ENCODE measurements at regions not wholly inside any gene's neighbourhood (a gene's known extent, or its start where the extent isn't known, plus 50 kb on each side); places are given as distances from the start of the nearest gene placed in this dataset.

DNA sequence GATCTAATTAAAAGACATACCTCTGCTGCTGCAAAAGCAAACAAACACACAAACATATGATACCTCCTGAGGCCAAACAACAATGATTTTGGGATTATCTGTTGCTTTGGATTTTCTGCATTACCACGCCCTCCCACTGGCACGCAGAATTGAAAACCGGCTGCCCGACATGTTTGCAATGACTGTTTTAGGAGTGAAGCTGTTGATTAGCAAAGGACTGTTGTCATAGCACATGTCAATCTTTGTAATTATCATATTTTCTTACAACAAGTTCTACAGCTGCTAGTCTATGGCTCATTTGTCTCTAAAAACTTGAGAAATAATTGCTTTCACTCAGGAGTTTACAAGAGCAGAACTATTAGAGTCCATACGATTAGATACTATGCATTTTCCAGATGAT, 94.4 kb upstream of the MEIS1 start:
- Histone ChIP-seq H3K4me3 (no peak overlapping the region), H3K27me3 (no peaks in the 10 kb centered on the region), H3K36me3 (no peaks in the 10 kb centered on the region), H3K9me3 (peaks cover 0 to 6% (median 0%) of the 10 kb centered on the region in 3 donors), H3K27ac (no peak overlapping the region), H3K4me1 (no peaks in the 10 kb centered on the region)
- TF ChIP-seq POLR2AphosphoS5 (IDR thresholded peaks at IDR 0.05): no peak
- no peak for TF ChIP-seq POLR2A (IDR thresholded peaks at IDR 0.05)
- no peak for TF ChIP-seq EP300 (IDR thresholded peaks at IDR 0.05)
- TF ChIP-seq CTCF (IDR thresholded peaks at IDR 0.05): no peak
- no peak for ATAC-seq
- WGBS, 2 donors (ENCODE audit: low coverage in 1 of 2): 82 to 94% methylated on average over 5 of the region's 5 CpGs

- WGBS, 2 donors (ENCODE audit: low coverage in 1 of 2): 74 to 83% methylated on average over 8 to 10 of the region's 10 CpGs
- Histone ChIP-seq H3K27ac (no peak overlapping the region), H3K4me3 (no peak overlapping the region), H3K4me1 (no peaks in the 10 kb centered on the region), H3K36me3 (no peaks in the 10 kb centered on the region), H3K9me3 (no peaks in the 10 kb centered on the region), H3K27me3 (no peaks in the 10 kb centered on the region)
- TF ChIP-seq EP300 (IDR thresholded peaks at IDR 0.05) (no peak), POLR2AphosphoS5 (IDR thresholded peaks at IDR 0.05) (no peak), POLR2A (IDR thresholded peaks at IDR 0.05) (no peak), CTCF (IDR thresholded peaks at IDR 0.05) (no peak)
- ATAC-seq: no peak
These were observed 100.5 kb upstream of the MEIS1 start for GRCh38 chr2:66334237-66335029.

GRCh38 chr2:66331176-66331575, 103.7 kb upstream of the MEIS1 start:
- Histone ChIP-seq H3K9me3 (no peaks in the 10 kb centered on the region), H3K27me3 (no peaks in the 10 kb centered on the region), H3K36me3 (no peaks in the 10 kb centered on the region), H3K4me3 (no peak overlapping the region), H3K27ac (no peak overlapping the region), H3K4me1 (no peaks in the 10 kb centered on the region)
- WGBS, 2 donors (ENCODE audit: low coverage in 1 of 2): 94% methylated on average over 3 to 5 of the region's 5 CpGs
- no peak for TF ChIP-seq POLR2A (IDR thresholded peaks at IDR 0.05)
- TF ChIP-seq EP300 (IDR thresholded peaks at IDR 0.05): no peak
- no peak for TF ChIP-seq CTCF (IDR thresholded peaks at IDR 0.05)
- no peak for ATAC-seq

GRCh38 chr2:66329081-66329605, 105.8 kb upstream of the MEIS1 start:
- Histone ChIP-seq H3K36me3 (no peaks in the 10 kb centered on the region), H3K4me1 (no peaks in the 10 kb centered on the region), H3K27ac (no peak overlapping the region), H3K4me3 (no peak overlapping the region), H3K9me3 (no peaks in the 10 kb centered on the region), H3K27me3 (no peaks in the 10 kb centered on the region)
- 88 to 96% methylated on average over 3 to 4 of the region's 5 CpGs for WGBS, 2 donors (ENCODE audit: low coverage in 1 of 2)
- ATAC-seq: no peak
- TF ChIP-seq CTCF (IDR thresholded peaks at IDR 0.05): no peak
- TF ChIP-seq EP300 (IDR thresholded peaks at IDR 0.05): no peak
- TF ChIP-seq POLR2AphosphoS5 (IDR thresholded peaks at IDR 0.05): no peak

Measured in gastroesophageal sphincter (tissue), 4 donors.